ENCODE measurements at regions not wholly inside any gene's neighbourhood (a gene's known extent, or its start where the extent isn't known, plus 50 kb on each side); places are given as distances from the start of the nearest gene placed in this dataset.

- H3K27ac ChIP-seq = no peak overlapping the region
- no peaks in the 10 kb centered on the region for H3K27me3 ChIP-seq
- no peak for TF ChIP-seq CTCF (IDR thresholded peaks at IDR 0.05)
- H3K4me1 ChIP-seq = no peaks in the 10 kb centered on the region
- H3K36me3 ChIP-seq = no peaks in the 10 kb centered on the region
- intact Hi-C loops (cut with DNase I) = no loop called here
- no peaks in the 10 kb centered on the region for H3K9me3 ChIP-seq
- no peak for DNase-seq (ENCODE audit: low spot score in 2 of 2)
- H3K4me3 ChIP-seq = no peak overlapping the region
Measured at GRCh38 chr9:19675492-19675891, 113.3 kb downstream of the SLC24A2 start.

- Histone ChIP-seq H3K27me3 (no peaks in the 10 kb centered on the region), H3K36me3 (no peaks in the 10 kb centered on the region), H3K9me3 (no peaks in the 10 kb centered on the region), H3K4me1 (no peaks in the 10 kb centered on the region), H3K4me3 (no peak overlapping the region), H3K27ac (no peak overlapping the region)
- DNase-seq (ENCODE audit: low spot score in 2 of 2) = no peak
- intact Hi-C loops (cut with DNase I) = no loop called here
- no peak for TF ChIP-seq CTCF (IDR thresholded peaks at IDR 0.05)
Measured at GRCh38 chr9:19666575-19666974, 122.3 kb downstream of the SLC24A2 start.

GRCh38 chr9:19665146-19665863 lies 123.5 kb downstream of the SLC24A2 start:
- Histone ChIP-seq H3K36me3 (no peaks in the 10 kb centered on the region), H3K9me3 (no peaks in the 10 kb centered on the region), H3K27ac (no peak overlapping the region), H3K4me1 (no peaks in the 10 kb centered on the region), H3K27me3 (no peaks in the 10 kb centered on the region), H3K4me3 (no peak overlapping the region)
- no peak for DNase-seq (ENCODE audit: low spot score in 2 of 2)
- no peak for TF ChIP-seq CTCF (IDR thresholded peaks at IDR 0.05)
- intact Hi-C loops (cut with DNase I) = no loop called here

GRCh38 chr9:19663570-19663969 lies 125.3 kb downstream of the SLC24A2 start:
- H3K4me1 ChIP-seq = no peaks in the 10 kb centered on the region
- no peak overlapping the region for H3K27ac ChIP-seq
- TF ChIP-seq CTCF (IDR thresholded peaks at IDR 0.05) = no peak
- H3K4me3 ChIP-seq = no peak overlapping the region
- intact Hi-C loops (cut with DNase I) = no loop called here
- DNase-seq (ENCODE audit: low spot score in 2 of 2) = no peak
- no peaks in the 10 kb centered on the region for H3K36me3 ChIP-seq
- no peaks in the 10 kb centered on the region for H3K9me3 ChIP-seq
- H3K27me3 ChIP-seq = no peaks in the 10 kb centered on the region

GRCh38 chr9:19662213-19662612 lies 126.6 kb downstream of the SLC24A2 start:
- Histone ChIP-seq H3K27ac (no peak overlapping the region), H3K36me3 (no peaks in the 10 kb centered on the region), H3K4me3 (no peak overlapping the region), H3K27me3 (no peaks in the 10 kb centered on the region), H3K9me3 (no peaks in the 10 kb centered on the region), H3K4me1 (no peaks in the 10 kb centered on the region)
- DNase-seq (ENCODE audit: low spot score in 2 of 2) = no peak
- TF ChIP-seq CTCF (IDR thresholded peaks at IDR 0.05) = no peak
- intact Hi-C loops (cut with DNase I) = no loop called here

GRCh38 chr9:19660019-19660418 lies 128.8 kb downstream of the SLC24A2 start:
- Histone ChIP-seq H3K36me3 (no peaks in the 10 kb centered on the region), H3K4me3 (no peak overlapping the region), H3K4me1 (no peaks in the 10 kb centered on the region), H3K9me3 (no peaks in the 10 kb centered on the region), H3K27ac (no peak overlapping the region), H3K27me3 (no peaks in the 10 kb centered on the region)
- no peak for DNase-seq (ENCODE audit: low spot score in 2 of 2)
- TF ChIP-seq CTCF (IDR thresholded peaks at IDR 0.05) = no peak
- intact Hi-C loops (cut with DNase I) = no loop called here
